GM23338 (cell line): ENCODE measurements at regions not wholly inside any gene's neighbourhood (a gene's known extent, or its start where the extent isn't known, plus 50 kb on each side); places are given as distances from the start of the nearest gene placed in this dataset.

Source experiments
- ATAC-seq: fragments of 200-7000 bp; cut with Tn5 transposase; 3 replicates; pipeline ENCODE4 v1.9.1; 2020
- DNase-seq: peaks from one replicate; pipeline ENCODE4 v3.0.0-alpha.2; 2015; ENCODE audit warnings: low spot score
- H2AFZ ChIP-seq: fragments of 200-600 bp; sonication (generic); 2 replicates; pipeline ENCODE4 v1.8.0; 2016; ENCODE audit warnings: antibody characterized with exemption, mild to moderate bottlenecking, moderate library complexity
- H3F3A ChIP-seq: fragments of 200-600 bp; sonication (generic); replicated peaks from 2 replicates; pipeline ENCODE4 v1.8.0; 2017; ENCODE audit warnings: antibody characterized with exemption, mixed run types, low read depth
- H3K27ac ChIP-seq: fragments of 200-600 bp; sonication (generic); 2 replicates; pipeline ENCODE4 v1.6.1; 2016; ENCODE audit warnings: low read depth
- H3K27me3 ChIP-seq: fragments of 200-600 bp; sonication (generic); 2 replicates; pipeline ENCODE4 v1.8.0; 2016; ENCODE audit warnings: mild to moderate bottlenecking, mixed run types, moderate library complexity; ENCODE audit not compliant: insufficient read depth
- H3K36me3 ChIP-seq: fragments of 200-600 bp; sonication (generic); 2 replicates; pipeline ENCODE4 v1.8.0; 2016; ENCODE audit warnings: mild to moderate bottlenecking; ENCODE audit not compliant: insufficient read depth
- H3K4me1 ChIP-seq: fragments of 200-600 bp; sonication (generic); 2 replicates; pipeline ENCODE4 v1.8.0; 2016; ENCODE audit warnings: mild to moderate bottlenecking, moderate library complexity; ENCODE audit not compliant: insufficient read depth
- H3K4me2 ChIP-seq: fragments of 200-600 bp; sonication (generic); 2 replicates; pipeline ENCODE4 v1.7.1; 2017; ENCODE audit warnings: mixed run types
- H3K4me3 ChIP-seq: fragments of 200-600 bp; sonication (generic); 2 replicates; pipeline ENCODE4 v1.6.1; 2016; ENCODE audit warnings: mixed run types
- H3K79me2 ChIP-seq: fragments of 200-600 bp; sonication (generic); replicated peaks from 2 replicates; pipeline ENCODE4 v1.8.0; 2017; ENCODE audit warnings: mild to moderate bottlenecking; ENCODE audit not compliant: insufficient read depth
- H3K9me2 ChIP-seq: fragments of 200-600 bp; sonication (generic); 2 replicates; pipeline ENCODE4 v1.8.0; 2017; ENCODE audit not compliant: insufficient read depth
- H4K20me1 ChIP-seq: fragments of 200-600 bp; sonication (generic); replicated peaks from 2 replicates; pipeline ENCODE4 v1.8.0; 2017; ENCODE audit warnings: mild to moderate bottlenecking; ENCODE audit not compliant: insufficient read depth
- H3K27ac Mint-ChIP-seq: 2 replicates; pipeline ENCODE4 v1.8.0; 2020; ENCODE audit warnings: inconsistent platforms, mild to moderate bottlenecking, moderate library complexity, mixed read lengths
- H3K27me3 Mint-ChIP-seq: 3 replicates; pipeline ENCODE4 v1.8.0; 2022; ENCODE audit warnings: low read depth, mild to moderate bottlenecking, moderate library complexity, mixed read lengths, inconsistent platforms; ENCODE audit not compliant: insufficient read depth, poor library complexity
- H3K36me3 Mint-ChIP-seq: 3 replicates; pipeline ENCODE4 v1.8.0; 2021; ENCODE audit warnings: low read depth, mild to moderate bottlenecking, inconsistent platforms, moderate library complexity, mixed read lengths
- H3K4me1 Mint-ChIP-seq: 3 replicates; pipeline ENCODE4 v1.8.0; 2020; ENCODE audit warnings: mild to moderate bottlenecking, inconsistent platforms, mixed read lengths
- H3K4me3 Mint-ChIP-seq: 3 replicates; pipeline ENCODE4 v1.8.0; 2021; ENCODE audit warnings: moderate library complexity, mild to moderate bottlenecking, inconsistent platforms, mixed read lengths
- H3K9me3 Mint-ChIP-seq: 3 replicates; pipeline ENCODE4 v1.8.0; 2020; ENCODE audit warnings: moderate library complexity, mild to moderate bottlenecking, inconsistent platforms, mixed read lengths
- JUNB ChIP-seq: IDR thresholded peaks from one replicate; pipeline ENCODE4 v1.6.1; 2016; ENCODE audit warnings: antibody characterized with exemption; ENCODE audit not compliant: unreplicated experiment
- NANOG ChIP-seq: IDR thresholded peaks from 2 replicates; pipeline ENCODE4 v1.6.1; 2016; ENCODE audit warnings: antibody characterized with exemption, borderline replicate concordance
- ZNF331 ChIP-seq: fragments of 250-450 bp; sonication (Bioruptor Pico); IDR thresholded peaks from 2 replicates; pipeline ENCODE4 v1.5.0; 2020; ENCODE audit warnings: low read depth, mild to moderate bottlenecking, moderate library complexity
- TF ChIP-seq, protein P1 (sequence below): fragments of 250-450 bp; sonication (Bioruptor Pico); IDR thresholded peaks from 2 replicates; pipeline ENCODE4 v1.5.0; 2020; ENCODE audit warnings: mild to moderate bottlenecking, moderate library complexity
- TF ChIP-seq, protein P2 (sequence below): IDR thresholded peaks from 2 replicates; pipeline ENCODE4 v1.6.1; 2016; ENCODE audit warnings: antibody characterized with exemption
- TF ChIP-seq, protein P3 (sequence below): IDR thresholded peaks from one replicate; pipeline ENCODE4 v1.6.1; 2018; ENCODE audit warnings: antibody characterized with exemption; ENCODE audit not compliant: unreplicated experiment

DNA sequence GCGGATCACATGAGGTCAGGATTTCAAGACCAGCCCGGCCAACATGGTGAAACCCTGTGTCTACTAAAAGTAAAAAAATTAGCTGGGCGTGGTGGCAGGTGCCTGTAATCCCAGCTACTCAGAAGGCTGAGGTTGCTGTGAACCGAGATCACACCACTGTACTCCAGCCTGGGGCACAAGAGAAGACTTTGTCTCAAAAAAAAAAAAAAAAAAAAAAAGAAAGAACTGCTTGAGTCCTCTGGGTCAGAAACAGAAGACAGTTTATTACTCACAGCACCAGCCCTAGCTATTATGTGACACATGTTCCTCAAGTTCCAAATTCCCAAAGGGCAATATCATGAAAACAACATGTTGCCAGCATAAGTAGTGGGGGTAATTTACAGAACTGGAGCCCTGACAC, 1014.1 kb upstream of the RAG2 start (continued):
- TF ChIP-seq, protein P1, sequence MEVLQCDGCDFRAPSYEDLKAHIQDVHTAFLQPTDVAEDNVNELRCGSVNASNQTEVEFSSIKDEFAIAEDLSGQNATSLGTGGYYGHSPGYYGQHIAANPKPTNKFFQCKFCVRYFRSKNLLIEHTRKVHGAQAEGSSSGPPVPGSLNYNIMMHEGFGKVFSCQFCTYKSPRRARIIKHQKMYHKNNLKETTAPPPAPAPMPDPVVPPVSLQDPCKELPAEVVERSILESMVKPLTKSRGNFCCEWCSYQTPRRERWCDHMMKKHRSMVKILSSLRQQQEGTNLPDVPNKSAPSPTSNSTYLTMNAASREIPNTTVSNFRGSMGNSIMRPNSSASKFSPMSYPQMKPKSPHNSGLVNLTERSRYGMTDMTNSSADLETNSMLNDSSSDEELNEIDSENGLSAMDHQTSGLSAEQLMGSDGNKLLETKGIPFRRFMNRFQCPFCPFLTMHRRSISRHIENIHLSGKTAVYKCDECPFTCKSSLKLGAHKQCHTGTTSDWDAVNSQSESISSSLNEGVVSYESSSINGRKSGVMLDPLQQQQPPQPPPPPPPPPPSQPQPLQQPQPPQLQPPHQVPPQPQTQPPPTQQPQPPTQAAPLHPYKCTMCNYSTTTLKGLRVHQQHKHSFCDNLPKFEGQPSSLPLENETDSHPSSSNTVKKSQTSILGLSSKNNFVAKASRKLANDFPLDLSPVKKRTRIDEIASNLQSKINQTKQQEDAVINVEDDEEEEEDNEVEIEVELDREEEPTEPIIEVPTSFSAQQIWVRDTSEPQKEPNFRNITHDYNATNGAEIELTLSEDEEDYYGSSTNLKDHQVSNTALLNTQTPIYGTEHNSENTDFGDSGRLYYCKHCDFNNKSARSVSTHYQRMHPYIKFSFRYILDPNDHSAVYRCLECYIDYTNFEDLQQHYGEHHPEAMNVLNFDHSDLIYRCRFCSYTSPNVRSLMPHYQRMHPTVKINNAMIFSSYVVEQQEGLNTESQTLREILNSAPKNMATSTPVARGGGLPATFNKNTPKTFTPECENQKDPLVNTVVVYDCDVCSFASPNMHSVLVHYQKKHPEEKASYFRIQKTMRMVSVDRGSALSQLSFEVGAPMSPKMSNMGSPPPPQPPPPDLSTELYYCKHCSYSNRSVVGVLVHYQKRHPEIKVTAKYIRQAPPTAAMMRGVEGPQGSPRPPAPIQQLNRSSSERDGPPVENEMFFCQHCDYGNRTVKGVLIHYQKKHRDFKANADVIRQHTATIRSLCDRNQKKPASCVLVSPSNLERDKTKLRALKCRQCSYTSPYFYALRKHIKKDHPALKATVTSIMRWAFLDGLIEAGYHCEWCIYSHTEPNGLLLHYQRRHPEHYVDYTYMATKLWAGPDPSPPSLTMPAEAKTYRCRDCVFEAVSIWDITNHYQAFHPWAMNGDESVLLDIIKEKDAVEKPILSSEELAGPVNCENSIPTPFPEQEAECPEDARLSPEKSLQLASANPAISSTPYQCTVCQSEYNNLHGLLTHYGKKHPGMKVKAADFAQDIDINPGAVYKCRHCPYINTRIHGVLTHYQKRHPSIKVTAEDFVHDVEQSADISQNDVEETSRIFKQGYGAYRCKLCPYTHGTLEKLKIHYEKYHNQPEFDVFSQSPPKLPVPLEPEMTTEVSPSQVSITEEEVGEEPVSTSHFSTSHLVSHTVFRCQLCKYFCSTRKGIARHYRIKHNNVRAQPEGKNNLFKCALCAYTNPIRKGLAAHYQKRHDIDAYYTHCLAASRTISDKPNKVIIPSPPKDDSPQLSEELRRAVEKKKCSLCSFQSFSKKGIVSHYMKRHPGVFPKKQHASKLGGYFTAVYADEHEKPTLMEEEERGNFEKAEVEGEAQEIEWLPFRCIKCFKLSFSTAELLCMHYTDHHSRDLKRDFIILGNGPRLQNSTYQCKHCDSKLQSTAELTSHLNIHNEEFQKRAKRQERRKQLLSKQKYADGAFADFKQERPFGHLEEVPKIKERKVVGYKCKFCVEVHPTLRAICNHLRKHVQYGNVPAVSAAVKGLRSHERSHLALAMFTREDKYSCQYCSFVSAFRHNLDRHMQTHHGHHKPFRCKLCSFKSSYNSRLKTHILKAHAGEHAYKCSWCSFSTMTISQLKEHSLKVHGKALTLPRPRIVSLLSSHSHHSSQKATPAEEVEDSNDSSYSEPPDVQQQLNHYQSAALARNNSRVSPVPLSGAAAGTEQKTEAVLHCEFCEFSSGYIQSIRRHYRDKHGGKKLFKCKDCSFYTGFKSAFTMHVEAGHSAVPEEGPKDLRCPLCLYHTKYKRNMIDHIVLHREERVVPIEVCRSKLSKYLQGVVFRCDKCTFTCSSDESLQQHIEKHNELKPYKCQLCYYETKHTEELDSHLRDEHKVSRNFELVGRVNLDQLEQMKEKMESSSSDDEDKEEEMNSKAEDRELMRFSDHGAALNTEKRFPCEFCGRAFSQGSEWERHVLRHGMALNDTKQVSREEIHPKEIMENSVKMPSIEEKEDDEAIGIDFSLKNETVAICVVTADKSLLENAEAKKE (CRISPR knock-in tag) = no peak
- TF ChIP-seq ZNF331 (CRISPR knock-in tag) = no peak
- TF ChIP-seq, protein P2, sequence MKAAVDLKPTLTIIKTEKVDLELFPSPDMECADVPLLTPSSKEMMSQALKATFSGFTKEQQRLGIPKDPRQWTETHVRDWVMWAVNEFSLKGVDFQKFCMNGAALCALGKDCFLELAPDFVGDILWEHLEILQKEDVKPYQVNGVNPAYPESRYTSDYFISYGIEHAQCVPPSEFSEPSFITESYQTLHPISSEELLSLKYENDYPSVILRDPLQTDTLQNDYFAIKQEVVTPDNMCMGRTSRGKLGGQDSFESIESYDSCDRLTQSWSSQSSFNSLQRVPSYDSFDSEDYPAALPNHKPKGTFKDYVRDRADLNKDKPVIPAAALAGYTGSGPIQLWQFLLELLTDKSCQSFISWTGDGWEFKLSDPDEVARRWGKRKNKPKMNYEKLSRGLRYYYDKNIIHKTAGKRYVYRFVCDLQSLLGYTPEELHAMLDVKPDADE = no peak
- TF ChIP-seq NANOG = no peak

DNA sequence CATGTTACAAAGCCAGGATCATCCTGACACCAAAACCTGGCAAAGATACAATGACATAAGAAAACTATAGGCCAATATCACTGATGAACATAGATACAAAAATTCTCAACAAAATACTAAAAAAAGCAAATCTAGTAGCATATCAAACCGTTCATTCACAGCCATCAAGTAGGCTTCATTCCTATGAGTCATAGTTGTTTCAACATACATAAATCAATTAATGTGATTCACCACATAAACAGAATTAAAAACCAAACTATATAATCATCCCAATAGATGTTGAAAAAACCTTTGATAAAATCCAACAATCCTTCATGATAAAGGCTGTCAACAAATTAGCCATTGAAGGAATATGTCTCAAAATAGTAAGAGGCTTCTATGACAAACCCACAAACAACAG, 1007.2 kb upstream of the RAG2 start:
- no peak overlapping the region for H3K4me3 ChIP-seq
- Mint-ChIP-seq H3K4me1 (peaks cover 6% of the 10 kb centered on the region; the same call in 1 of the 3 replicates), H3K36me3 (no peaks in the 10 kb centered on the region), H3K27me3 (no peaks in the 10 kb centered on the region), H3K4me3 (no peak overlapping the region), H3K9me3 (peaks cover 4% of the 10 kb centered on the region; the same call in 1 of the 3 replicates), H3K27ac (no peak overlapping the region)
- no peaks in the 10 kb centered on the region for H4K20me1 ChIP-seq
- peaks cover 4% of the 10 kb centered on the region; the same call in 1 of the 2 replicates for H3K36me3 ChIP-seq
- no peaks in the 10 kb centered on the region for H3K79me2 ChIP-seq
- no peaks in the 10 kb centered on the region for H3K9me2 ChIP-seq
- no peaks in the 10 kb centered on the region for H3F3A ChIP-seq
- DNase-seq (no peak), ATAC-seq (no peak)
- H3K27me3 ChIP-seq = no peaks in the 10 kb centered on the region
- no peaks in the 10 kb centered on the region for H3K4me1 ChIP-seq
- H2AFZ ChIP-seq = no peak overlapping the region
- H3K27ac ChIP-seq = no peak overlapping the region
- H3K4me2 ChIP-seq = no peak overlapping the region
- TF ChIP-seq, protein P3, sequence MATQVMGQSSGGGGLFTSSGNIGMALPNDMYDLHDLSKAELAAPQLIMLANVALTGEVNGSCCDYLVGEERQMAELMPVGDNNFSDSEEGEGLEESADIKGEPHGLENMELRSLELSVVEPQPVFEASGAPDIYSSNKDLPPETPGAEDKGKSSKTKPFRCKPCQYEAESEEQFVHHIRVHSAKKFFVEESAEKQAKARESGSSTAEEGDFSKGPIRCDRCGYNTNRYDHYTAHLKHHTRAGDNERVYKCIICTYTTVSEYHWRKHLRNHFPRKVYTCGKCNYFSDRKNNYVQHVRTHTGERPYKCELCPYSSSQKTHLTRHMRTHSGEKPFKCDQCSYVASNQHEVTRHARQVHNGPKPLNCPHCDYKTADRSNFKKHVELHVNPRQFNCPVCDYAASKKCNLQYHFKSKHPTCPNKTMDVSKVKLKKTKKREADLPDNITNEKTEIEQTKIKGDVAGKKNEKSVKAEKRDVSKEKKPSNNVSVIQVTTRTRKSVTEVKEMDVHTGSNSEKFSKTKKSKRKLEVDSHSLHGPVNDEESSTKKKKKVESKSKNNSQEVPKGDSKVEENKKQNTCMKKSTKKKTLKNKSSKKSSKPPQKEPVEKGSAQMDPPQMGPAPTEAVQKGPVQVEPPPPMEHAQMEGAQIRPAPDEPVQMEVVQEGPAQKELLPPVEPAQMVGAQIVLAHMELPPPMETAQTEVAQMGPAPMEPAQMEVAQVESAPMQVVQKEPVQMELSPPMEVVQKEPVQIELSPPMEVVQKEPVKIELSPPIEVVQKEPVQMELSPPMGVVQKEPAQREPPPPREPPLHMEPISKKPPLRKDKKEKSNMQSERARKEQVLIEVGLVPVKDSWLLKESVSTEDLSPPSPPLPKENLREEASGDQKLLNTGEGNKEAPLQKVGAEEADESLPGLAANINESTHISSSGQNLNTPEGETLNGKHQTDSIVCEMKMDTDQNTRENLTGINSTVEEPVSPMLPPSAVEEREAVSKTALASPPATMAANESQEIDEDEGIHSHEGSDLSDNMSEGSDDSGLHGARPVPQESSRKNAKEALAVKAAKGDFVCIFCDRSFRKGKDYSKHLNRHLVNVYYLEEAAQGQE = no peak
- no peak for TF ChIP-seq ZNF331 (CRISPR knock-in tag)
- no peak for TF ChIP-seq JUNB
